OCI-LY1 (cell line): ENCODE measurements at regions not wholly inside any gene's neighbourhood (a gene's known extent, or its start where the extent isn't known, plus 50 kb on each side); places are given as distances from the start of the nearest gene placed in this dataset.

Experiments used
- EZH2 ChIP-seq: fragments of 200-600 bp; sonication (generic), shearing (Covaris generic); IDR thresholded peaks from 2 replicates; pipeline ENCODE4 v1.8.0; 2017; ENCODE audit warnings: borderline replicate concordance, mixed run types, mild to moderate bottlenecking, antibody characterized with exemption, low read length, moderate library complexity, mixed read lengths
- TF ChIP-seq, protein P1 (sequence below): fragments of 200-600 bp; sonication (generic), shearing (Covaris generic); IDR thresholded peaks from 2 replicates; pipeline ENCODE4 v1.5.1; 2017; ENCODE audit warnings: mild to moderate bottlenecking, antibody characterized with exemption, low read length, moderate library complexity, mixed read lengths

- TF ChIP-seq, protein P1, sequence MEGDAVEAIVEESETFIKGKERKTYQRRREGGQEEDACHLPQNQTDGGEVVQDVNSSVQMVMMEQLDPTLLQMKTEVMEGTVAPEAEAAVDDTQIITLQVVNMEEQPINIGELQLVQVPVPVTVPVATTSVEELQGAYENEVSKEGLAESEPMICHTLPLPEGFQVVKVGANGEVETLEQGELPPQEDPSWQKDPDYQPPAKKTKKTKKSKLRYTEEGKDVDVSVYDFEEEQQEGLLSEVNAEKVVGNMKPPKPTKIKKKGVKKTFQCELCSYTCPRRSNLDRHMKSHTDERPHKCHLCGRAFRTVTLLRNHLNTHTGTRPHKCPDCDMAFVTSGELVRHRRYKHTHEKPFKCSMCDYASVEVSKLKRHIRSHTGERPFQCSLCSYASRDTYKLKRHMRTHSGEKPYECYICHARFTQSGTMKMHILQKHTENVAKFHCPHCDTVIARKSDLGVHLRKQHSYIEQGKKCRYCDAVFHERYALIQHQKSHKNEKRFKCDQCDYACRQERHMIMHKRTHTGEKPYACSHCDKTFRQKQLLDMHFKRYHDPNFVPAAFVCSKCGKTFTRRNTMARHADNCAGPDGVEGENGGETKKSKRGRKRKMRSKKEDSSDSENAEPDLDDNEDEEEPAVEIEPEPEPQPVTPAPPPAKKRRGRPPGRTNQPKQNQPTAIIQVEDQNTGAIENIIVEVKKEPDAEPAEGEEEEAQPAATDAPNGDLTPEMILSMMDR, result no peak
- no peak for TF ChIP-seq EZH2
These were observed 203.4 kb downstream of the SLC39A8 start for GRCh38 chr4:102141842-102142241.
